Common myeloid progenitor, CD34-positive (primary cell): ENCODE measurements at regions not wholly inside any gene's neighbourhood (a gene's known extent, or its start where the extent isn't known, plus 50 kb on each side); places are given as distances from the start of the nearest gene placed in this dataset.
A peak's percentile ranks its signal among the peaks of the same experiment; 100 is the strongest.
"Not testable (repeated sequence)": the region's sequence is repeated elsewhere in the genome, so short reads cannot be mapped to it uniquely, and the experiment has no call there.

Source experiments
- CTCF ChIA-PET: fragments of 350-600 bp; sonication (Branson Sonifier 250); formaldehyde crosslinking; loops from one replicate; lab custom pipeline; 2021; ENCODE audit warnings: antibody characterized with exemption; lab: Charles Lee
- POLR2A ChIA-PET: fragments of 350-600 bp; sonication (Branson Sonifier 250); formaldehyde crosslinking; loops from one replicate; lab custom pipeline; 2021; ENCODE audit warnings: antibody characterized with exemption; lab: Charles Lee
- DNase-seq, 3 donors: peaks; one replicate each; pipeline versions ENCODE4 v3.0.0 to v3.0.0-alpha.2; 2013
- H3K27ac ChIP-seq, 2 experiments: 1 replicate in 1 of 2; 2 replicates in 1 of 2; pipeline ENCODE4 v1.7.0; 2013; ENCODE audit warnings: inconsistent platforms in 2 of 2, low read length in 2 of 2, mild to moderate bottlenecking in 2 of 2, low read depth in 1 of 2, moderate library complexity in 1 of 2; ENCODE audit not compliant: severe bottlenecking in 2 of 2, insufficient read depth in 1 of 2, poor library complexity in 1 of 2
- H3K27me3 ChIP-seq, 5 experiments: replicated peaks in 2 of 5; 1 replicate in 3 of 5; 2 replicates in 2 of 5; pipeline versions ENCODE4 v1.6.1 to v1.7.0; 2013; ENCODE audit warnings: low read length in 4 of 5, mild to moderate bottlenecking in 2 of 5, moderate library complexity in 2 of 5, inconsistent platforms in 1 of 5; ENCODE audit not compliant: insufficient read depth in 5 of 5, control insufficient read depth in 4 of 5
- H3K36me3 ChIP-seq, 4 experiments: 1 replicate in 2 of 4; 2 replicates in 2 of 4; pipeline versions ENCODE4 v1.6.1 to v1.7.0; 2013; ENCODE audit warnings: low read length in 3 of 4, control low read depth in 1 of 4, mild to moderate bottlenecking in 1 of 4; ENCODE audit not compliant: control insufficient read depth in 4 of 4, insufficient read depth in 4 of 4
- H3K4me1 ChIP-seq, 4 experiments: 1 replicate in 3 of 4; 2 replicates in 1 of 4; pipeline versions ENCODE4 v1.6.1 to v1.7.1; 2013; ENCODE audit warnings: low read length in 3 of 4, mild to moderate bottlenecking in 3 of 4, control low read depth in 1 of 4, inconsistent platforms in 1 of 4, moderate library complexity in 1 of 4; ENCODE audit not compliant: control insufficient read depth in 4 of 4, insufficient read depth in 4 of 4; ENCODE audit errors: control extremely low read depth in 1 of 4
- H3K4me3 ChIP-seq, 7 experiments: 1 replicate in 4 of 7; 2 replicates in 3 of 7; pipeline versions ENCODE4 v1.5.1 to v1.7.0; 2013; ENCODE audit warnings: mild to moderate bottlenecking in 7 of 7, low read length in 6 of 7, moderate library complexity in 6 of 7, inconsistent platforms in 2 of 7, low read depth in 2 of 7, control low read depth in 1 of 7; ENCODE audit not compliant: insufficient read depth in 4 of 7, control insufficient read depth in 1 of 7; ENCODE audit errors: extremely low read depth in 1 of 7
- H3K9me3 ChIP-seq, 5 experiments: 1 replicate in 4 of 5; 2 replicates in 1 of 5; pipeline versions ENCODE4 v1.6.1 to v1.7.1; 2013; ENCODE audit warnings: low read length in 4 of 5, mild to moderate bottlenecking in 2 of 5, inconsistent platforms in 1 of 5, low read depth in 1 of 5, moderate library complexity in 1 of 5; ENCODE audit not compliant: control insufficient read depth in 4 of 5, insufficient read depth in 2 of 5; ENCODE audit errors: control extremely low read depth in 1 of 5
- WGBS: methylation state at CpG from one replicate; pipeline ENCODE4 v1.1.5; 2013; ENCODE audit not compliant: insufficient coverage; 5-methylcytosine and 5-hydroxymethylcytosine counted together

DNA sequence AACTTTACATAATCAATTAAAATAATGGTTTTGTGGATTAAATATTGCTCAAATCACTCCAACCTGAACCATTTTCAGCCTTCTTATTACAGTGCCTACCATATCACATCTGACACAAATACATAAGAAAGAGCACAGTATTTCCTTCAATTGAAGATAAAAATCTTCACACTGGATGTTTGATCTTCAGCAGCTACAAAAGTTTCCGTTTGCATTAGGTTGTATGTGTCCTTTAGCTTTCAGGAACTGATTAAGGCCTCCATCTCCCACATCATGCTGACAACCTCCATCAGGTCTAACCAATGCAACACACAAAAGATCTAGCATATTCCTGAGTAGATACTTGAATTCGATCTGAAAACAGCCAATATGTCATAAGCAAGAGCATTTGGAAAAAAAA is 195.1 kb upstream of the NR5A2 start:
- ChIA-PET CTCF (no interaction called here), POLR2A (no interaction called here)
- Histone ChIP-seq H3K36me3 (no peaks in the 10 kb centered on the region), H3K4me3 (no peak overlapping the region), H3K9me3 (peaks cover 1 to 11% (median 3%) of the 10 kb centered on the region in 5 experiments), H3K27me3 (no peaks in the 10 kb centered on the region), H3K4me1 (no peaks in the 10 kb centered on the region), H3K27ac (no peak overlapping the region)
- WGBS: 100% methylated on average over 1 of the region's 2 CpGs
- DNase-seq: no peak

DNA sequence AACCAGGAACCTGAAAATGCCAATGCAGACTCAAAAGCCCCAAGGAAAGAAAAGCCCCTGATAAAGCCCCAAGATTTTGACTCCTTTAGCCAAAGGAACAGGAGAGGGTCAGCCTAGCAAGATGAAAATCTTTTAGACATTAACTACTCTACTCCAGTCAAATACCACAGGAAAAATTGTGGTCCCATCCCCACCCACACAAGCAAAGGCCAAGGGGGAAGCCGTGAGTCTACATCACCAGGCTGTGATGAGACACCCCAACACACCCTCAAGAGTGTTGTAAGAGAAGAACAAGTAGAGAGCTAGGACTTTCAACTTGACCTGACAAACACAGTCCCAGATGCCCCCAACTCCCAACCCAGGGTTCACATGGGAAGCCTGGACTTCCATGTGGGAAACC is 192.8 kb upstream of the NR5A2 start:
- WGBS: no CpG with 5 or more reads among the region's 1 CpG
- no peak overlapping the region for H3K4me3 ChIP-seq
- POLR2A ChIA-PET: no interaction called here
- H3K9me3 ChIP-seq: peaks cover 1 to 13% (median 3%) of the 10 kb centered on the region in 5 experiments
- no peaks in the 10 kb centered on the region for H3K4me1 ChIP-seq
- CTCF ChIA-PET: interaction anchor here (1.6 kb wide), 1 partner anchor 36 kb away, joined by 3 read pairs; no protein-coding TSS in a partner anchor
- DNase-seq: no peak
- H3K36me3 ChIP-seq: no peaks in the 10 kb centered on the region
- no peak overlapping the region for H3K27ac ChIP-seq
- H3K27me3 ChIP-seq: no peaks in the 10 kb centered on the region

GRCh38 chr1:199836430-199836829 is 191.1 kb upstream of the NR5A2 start:
- CTCF ChIA-PET: interaction anchor here (0.6 kb wide), 1 partner anchor 337 kb away, joined by 3 read pairs; no protein-coding TSS in a partner anchor
- no CpG with 5 or more reads among the region's 2 CpGs for WGBS
- POLR2A ChIA-PET: no interaction called here
- no peak overlapping the region for H3K27ac ChIP-seq
- H3K36me3 ChIP-seq: no peaks in the 10 kb centered on the region
- H3K27me3 ChIP-seq: no peaks in the 10 kb centered on the region
- H3K9me3 ChIP-seq: peaks cover 1 to 13% (median 3%) of the 10 kb centered on the region in 5 experiments
- no peaks in the 10 kb centered on the region for H3K4me1 ChIP-seq
- H3K4me3 ChIP-seq: no peak overlapping the region
- no peak for DNase-seq

GRCh38 chr1:199837321-199837720 is 190.2 kb upstream of the NR5A2 start:
- ChIA-PET POLR2A (no interaction called here), CTCF (interaction anchor here (0.6 kb wide), 1 partner anchor 336 kb away, joined by 3 read pairs; no protein-coding TSS in a partner anchor)
- DNase-seq: no peak
- Histone ChIP-seq H3K27ac (no peak overlapping the region), H3K36me3 (no peaks in the 10 kb centered on the region), H3K4me3 (no peak overlapping the region), H3K9me3 (peaks cover 1 to 13% (median 3%) of the 10 kb centered on the region in 5 experiments), H3K4me1 (no peaks in the 10 kb centered on the region), H3K27me3 (no peaks in the 10 kb centered on the region)
- WGBS: 83% methylated on average over 1 of the region's 1 CpG

- Histone ChIP-seq H3K4me1 (peaks cover 4 to 10% (median 6%) of the 10 kb centered on the region in 4 experiments), H3K9me3 (peaks cover 0 to 13% (median 3%) of the 10 kb centered on the region in 5 experiments)
- H3K27me3 ChIP-seq, H3K4me3 ChIP-seq, CTCF ChIA-PET, POLR2A ChIA-PET, DNase-seq, H3K36me3 ChIP-seq, H3K27ac ChIP-seq: not testable (repeated sequence)
- WGBS: 100% methylated on average over 2 of the region's 8 CpGs
Observed at GRCh38 chr1:199839608-199840007, 187.9 kb upstream of the NR5A2 start.

- CTCF ChIA-PET: interaction anchor here (1.2 kb wide), 1 partner anchor 88 kb away, joined by 3 read pairs; no protein-coding TSS in a partner anchor
- H3K27me3 ChIP-seq, DNase-seq, H3K36me3 ChIP-seq, POLR2A ChIA-PET, H3K9me3 ChIP-seq, H3K4me3 ChIP-seq, H3K27ac ChIP-seq: not testable (repeated sequence)
- no CpG with 5 or more reads among the region's 2 CpGs for WGBS
- H3K4me1 ChIP-seq: peaks cover 4 to 12% (median 6%) of the 10 kb centered on the region in 4 experiments
Observed at GRCh38 chr1:199843096-199843495, 184.4 kb upstream of the NR5A2 start.

GRCh38 chr1:199843861-199844260 is 183.6 kb upstream of the NR5A2 start:
- POLR2A ChIA-PET: no interaction called here
- Histone ChIP-seq H3K36me3 (no peaks in the 10 kb centered on the region), H3K4me1 (peaks cover 4 to 12% (median 6%) of the 10 kb centered on the region in 4 experiments), H3K27me3 (no peaks in the 10 kb centered on the region), H3K27ac (peak overlapping the region in 1 of 2 experiments; percentile 22), H3K9me3 (no peaks in the 10 kb centered on the region), H3K4me3 (no peak overlapping the region)
- CTCF ChIA-PET: interaction anchor here (0.7 kb wide), 1 partner anchor 432 kb away, joined by 3 read pairs; no protein-coding TSS in a partner anchor
- peak; percentile 30 to 75 (median 62) for DNase-seq
- WGBS: 0% methylated on average over 1 of the region's 2 CpGs
